ENCODE measurements at regions not wholly inside any gene's neighbourhood (a gene's known extent, or its start where the extent isn't known, plus 50 kb on each side); places are given as distances from the start of the nearest gene placed in this dataset.

DNA sequence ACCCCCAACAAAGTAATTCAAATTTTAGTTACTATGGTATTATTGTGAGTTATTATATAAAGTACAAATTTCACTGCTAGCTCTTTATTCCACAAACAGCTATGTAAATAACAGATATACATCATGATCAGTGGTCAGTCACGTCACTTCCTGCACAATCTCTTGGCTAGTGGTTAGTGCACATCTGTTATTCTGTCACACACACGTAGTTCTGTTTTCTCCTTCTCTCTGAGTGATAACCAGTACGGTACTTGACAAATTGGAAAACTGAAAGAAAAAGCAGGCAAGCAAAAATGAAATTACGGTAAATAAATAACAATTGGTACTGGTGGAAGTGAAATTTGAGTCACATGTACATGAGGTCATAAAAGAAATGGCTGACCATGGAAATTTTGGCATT is 728.7 kb downstream of the CCDC85A start:
- TF ChIP-seq, protein P1, sequence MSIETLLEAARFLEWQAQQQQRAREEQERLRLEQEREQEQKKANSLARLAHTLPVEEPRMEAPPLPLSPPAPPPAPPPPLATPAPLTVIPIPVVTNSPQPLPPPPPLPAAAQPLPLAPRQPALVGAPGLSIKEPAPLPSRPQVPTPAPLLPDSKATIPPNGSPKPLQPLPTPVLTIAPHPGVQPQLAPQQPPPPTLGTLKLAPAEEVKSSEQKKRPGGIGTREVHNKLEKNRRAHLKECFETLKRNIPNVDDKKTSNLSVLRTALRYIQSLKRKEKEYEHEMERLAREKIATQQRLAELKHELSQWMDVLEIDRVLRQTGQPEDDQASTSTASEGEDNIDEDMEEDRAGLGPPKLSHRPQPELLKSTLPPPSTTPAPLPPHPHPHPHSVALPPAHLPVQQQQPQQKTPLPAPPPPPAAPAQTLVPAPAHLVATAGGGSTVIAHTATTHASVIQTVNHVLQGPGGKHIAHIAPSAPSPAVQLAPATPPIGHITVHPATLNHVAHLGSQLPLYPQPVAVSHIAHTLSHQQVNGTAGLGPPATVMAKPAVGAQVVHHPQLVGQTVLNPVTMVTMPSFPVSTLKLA (IDR thresholded peaks at IDR 0.05): no peak
- TF ChIP-seq, protein P2, sequence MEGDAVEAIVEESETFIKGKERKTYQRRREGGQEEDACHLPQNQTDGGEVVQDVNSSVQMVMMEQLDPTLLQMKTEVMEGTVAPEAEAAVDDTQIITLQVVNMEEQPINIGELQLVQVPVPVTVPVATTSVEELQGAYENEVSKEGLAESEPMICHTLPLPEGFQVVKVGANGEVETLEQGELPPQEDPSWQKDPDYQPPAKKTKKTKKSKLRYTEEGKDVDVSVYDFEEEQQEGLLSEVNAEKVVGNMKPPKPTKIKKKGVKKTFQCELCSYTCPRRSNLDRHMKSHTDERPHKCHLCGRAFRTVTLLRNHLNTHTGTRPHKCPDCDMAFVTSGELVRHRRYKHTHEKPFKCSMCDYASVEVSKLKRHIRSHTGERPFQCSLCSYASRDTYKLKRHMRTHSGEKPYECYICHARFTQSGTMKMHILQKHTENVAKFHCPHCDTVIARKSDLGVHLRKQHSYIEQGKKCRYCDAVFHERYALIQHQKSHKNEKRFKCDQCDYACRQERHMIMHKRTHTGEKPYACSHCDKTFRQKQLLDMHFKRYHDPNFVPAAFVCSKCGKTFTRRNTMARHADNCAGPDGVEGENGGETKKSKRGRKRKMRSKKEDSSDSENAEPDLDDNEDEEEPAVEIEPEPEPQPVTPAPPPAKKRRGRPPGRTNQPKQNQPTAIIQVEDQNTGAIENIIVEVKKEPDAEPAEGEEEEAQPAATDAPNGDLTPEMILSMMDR (CRISPR knock-in tag; IDR thresholded peaks at IDR 0.05): no peak
- no peak for TF ChIP-seq ZNF709 (CRISPR knock-in tag; IDR thresholded peaks at IDR 0.05)
- no peak for TF ChIP-seq SP2 (CRISPR knock-in tag; IDR thresholded peaks at IDR 0.05)
- no peak for TF ChIP-seq ZFP36 (IDR thresholded peaks at IDR 0.05; ENCODE audit: borderline replicate concordance, low read depth, low read length, partially characterized antibody)
- TF ChIP-seq FOXK1 (CRISPR knock-in tag; IDR thresholded peaks at IDR 0.05; ENCODE audit: borderline replicate concordance, low read depth): no peak
- TF ChIP-seq, protein P3, sequence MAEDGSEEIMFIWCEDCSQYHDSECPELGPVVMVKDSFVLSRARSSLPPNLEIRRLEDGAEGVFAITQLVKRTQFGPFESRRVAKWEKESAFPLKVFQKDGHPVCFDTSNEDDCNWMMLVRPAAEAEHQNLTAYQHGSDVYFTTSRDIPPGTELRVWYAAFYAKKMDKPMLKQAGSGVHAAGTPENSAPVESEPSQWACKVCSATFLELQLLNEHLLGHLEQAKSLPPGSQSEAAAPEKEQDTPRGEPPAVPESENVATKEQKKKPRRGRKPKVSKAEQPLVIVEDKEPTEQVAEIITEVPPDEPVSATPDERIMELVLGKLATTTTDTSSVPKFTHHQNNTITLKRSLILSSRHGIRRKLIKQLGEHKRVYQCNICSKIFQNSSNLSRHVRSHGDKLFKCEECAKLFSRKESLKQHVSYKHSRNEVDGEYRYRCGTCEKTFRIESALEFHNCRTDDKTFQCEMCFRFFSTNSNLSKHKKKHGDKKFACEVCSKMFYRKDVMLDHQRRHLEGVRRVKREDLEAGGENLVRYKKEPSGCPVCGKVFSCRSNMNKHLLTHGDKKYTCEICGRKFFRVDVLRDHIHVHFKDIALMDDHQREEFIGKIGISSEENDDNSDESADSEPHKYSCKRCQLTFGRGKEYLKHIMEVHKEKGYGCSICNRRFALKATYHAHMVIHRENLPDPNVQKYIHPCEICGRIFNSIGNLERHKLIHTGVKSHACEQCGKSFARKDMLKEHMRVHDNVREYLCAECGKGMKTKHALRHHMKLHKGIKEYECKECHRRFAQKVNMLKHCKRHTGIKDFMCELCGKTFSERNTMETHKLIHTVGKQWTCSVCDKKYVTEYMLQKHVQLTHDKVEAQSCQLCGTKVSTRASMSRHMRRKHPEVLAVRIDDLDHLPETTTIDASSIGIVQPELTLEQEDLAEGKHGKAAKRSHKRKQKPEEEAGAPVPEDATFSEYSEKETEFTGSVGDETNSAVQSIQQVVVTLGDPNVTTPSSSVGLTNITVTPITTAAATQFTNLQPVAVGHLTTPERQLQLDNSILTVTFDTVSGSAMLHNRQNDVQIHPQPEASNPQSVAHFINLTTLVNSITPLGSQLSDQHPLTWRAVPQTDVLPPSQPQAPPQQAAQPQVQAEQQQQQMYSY (CRISPR knock-in tag; IDR thresholded peaks at IDR 0.05): no peak
- no peak for TF ChIP-seq ZNF615 (CRISPR knock-in tag; IDR thresholded peaks at IDR 0.05; ENCODE audit: borderline replicate concordance)
- TF ChIP-seq ZNF253 (CRISPR knock-in tag; IDR thresholded peaks at IDR 0.05; ENCODE audit: borderline replicate concordance): no peak
- TF ChIP-seq RNF2 (conservative IDR thresholded peaks at IDR 0.05; ENCODE audit: low read depth): no peak
- no peak for TF ChIP-seq NFE2 (CRISPR knock-in tag; IDR thresholded peaks at IDR 0.05)
- TF ChIP-seq SSRP1 (CRISPR knock-in tag; IDR thresholded peaks at IDR 0.05): no peak
- TF ChIP-seq SP4 (CRISPR knock-in tag; IDR thresholded peaks at IDR 0.05): no peak
